ENCODE measurements at regions not wholly inside any gene's neighbourhood (a gene's known extent, or its start where the extent isn't known, plus 50 kb on each side); places are given as distances from the start of the nearest gene placed in this dataset.

DNA sequence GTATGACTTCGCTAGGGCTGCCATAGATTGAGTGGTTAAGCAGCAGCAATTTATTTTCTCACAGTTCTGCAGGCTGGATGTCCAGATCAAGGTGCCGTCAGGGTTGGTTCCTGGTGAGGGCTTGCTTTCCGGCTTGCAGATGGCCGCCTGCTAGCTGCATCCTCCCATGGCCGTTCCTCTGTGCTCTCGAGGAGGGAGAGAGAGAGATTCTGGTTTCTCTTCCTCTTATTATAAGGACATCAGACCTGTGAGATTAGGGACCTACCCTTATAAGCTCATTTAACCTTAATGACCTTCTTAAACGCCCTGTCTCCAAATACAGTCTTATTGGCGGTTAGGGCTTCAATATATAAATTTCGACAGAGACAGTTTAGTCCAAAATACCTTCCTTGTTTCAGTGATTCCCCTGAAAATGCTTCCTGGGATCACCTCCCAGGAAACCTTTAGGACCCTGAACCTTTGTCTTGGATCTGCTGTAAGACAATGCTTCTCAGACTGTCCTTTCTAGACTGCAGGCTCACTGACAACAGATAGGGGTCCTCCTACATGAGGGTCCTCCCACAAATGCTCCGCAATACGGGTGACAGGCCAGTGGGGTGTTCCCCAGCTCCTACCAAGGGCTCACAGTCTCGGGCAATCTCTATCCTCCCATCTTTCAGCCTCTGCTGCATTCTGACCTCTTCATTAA is 82.5 kb upstream of the BAIAP2L1 start:
- H3K4me1 Mint-ChIP-seq: no peaks in the 10 kb centered on the region
- H3K27ac ChIP-seq (ENCODE audit: low read depth, low read length): no peak overlapping the region
- H3K9me3 Mint-ChIP-seq: peaks cover 18% of the 10 kb centered on the region
- H3K9me3 ChIP-seq (ENCODE audit: control insufficient read depth, low read length): peaks cover 8% of the 10 kb centered on the region
- H3K9ac ChIP-seq (ENCODE audit: extremely low read depth, low read length, poor library complexity, severe bottlenecking): no peak overlapping the region
- WGBS, 2 experiments (ENCODE audit: insufficient coverage in 1 of 2, insufficient read length in 1 of 2): 88 to 92% methylated on average over 11 to 12 of the region's 12 CpGs
- no peaks in the 10 kb centered on the region for H3K27me3 ChIP-seq (ENCODE audit: control insufficient read depth, insufficient read depth, low read length, poor library complexity, severe bottlenecking)
- no peaks in the 10 kb centered on the region for H3K4me1 ChIP-seq (ENCODE audit: control insufficient read depth, insufficient read depth, low read length)
- no peak overlapping the region for H3K27ac Mint-ChIP-seq
- no peaks in the 10 kb centered on the region for H3K36me3 Mint-ChIP-seq (ENCODE audit: low read depth)
- DNase-seq: no peak
- H3K36me3 ChIP-seq (ENCODE audit: control insufficient read depth, insufficient read depth, low read length): no peaks in the 10 kb centered on the region
- no peak overlapping the region for H3K4me3 Mint-ChIP-seq
- TF ChIP-seq, protein P1, sequence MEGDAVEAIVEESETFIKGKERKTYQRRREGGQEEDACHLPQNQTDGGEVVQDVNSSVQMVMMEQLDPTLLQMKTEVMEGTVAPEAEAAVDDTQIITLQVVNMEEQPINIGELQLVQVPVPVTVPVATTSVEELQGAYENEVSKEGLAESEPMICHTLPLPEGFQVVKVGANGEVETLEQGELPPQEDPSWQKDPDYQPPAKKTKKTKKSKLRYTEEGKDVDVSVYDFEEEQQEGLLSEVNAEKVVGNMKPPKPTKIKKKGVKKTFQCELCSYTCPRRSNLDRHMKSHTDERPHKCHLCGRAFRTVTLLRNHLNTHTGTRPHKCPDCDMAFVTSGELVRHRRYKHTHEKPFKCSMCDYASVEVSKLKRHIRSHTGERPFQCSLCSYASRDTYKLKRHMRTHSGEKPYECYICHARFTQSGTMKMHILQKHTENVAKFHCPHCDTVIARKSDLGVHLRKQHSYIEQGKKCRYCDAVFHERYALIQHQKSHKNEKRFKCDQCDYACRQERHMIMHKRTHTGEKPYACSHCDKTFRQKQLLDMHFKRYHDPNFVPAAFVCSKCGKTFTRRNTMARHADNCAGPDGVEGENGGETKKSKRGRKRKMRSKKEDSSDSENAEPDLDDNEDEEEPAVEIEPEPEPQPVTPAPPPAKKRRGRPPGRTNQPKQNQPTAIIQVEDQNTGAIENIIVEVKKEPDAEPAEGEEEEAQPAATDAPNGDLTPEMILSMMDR (conservative IDR thresholded peaks at IDR 0.05): peak; percentile 52
- no peaks in the 10 kb centered on the region for H3K27me3 Mint-ChIP-seq (ENCODE audit: insufficient read depth)
- H3K4me3 ChIP-seq (ENCODE audit: low read length): no peak overlapping the region

DNA sequence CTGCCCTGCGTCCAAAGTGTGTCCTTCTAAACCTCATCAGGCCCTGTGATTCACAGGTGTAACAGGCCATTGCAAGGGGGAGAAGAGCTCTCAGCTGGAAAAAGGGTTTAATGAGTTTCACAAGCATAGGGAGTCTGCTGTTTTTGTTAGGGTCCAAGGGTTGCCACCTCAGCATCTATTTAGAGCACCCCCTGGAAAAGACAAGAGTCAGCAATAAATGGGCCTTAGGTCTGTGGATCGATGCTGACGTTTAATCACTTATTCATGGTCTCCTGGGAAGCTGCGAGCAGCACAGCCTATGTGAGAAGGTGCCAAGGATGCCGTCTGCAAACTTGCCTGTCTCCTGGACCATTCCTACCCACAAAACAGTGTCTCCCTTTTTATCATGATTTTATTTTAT is 78.4 kb upstream of the BAIAP2L1 start:
- no peak for DNase-seq
- no peak overlapping the region for H3K27ac Mint-ChIP-seq
- H3K4me1 Mint-ChIP-seq: peaks cover 4% of the 10 kb centered on the region
- H3K36me3 ChIP-seq (ENCODE audit: control insufficient read depth, insufficient read depth, low read length): no peaks in the 10 kb centered on the region
- no peaks in the 10 kb centered on the region for H3K36me3 Mint-ChIP-seq (ENCODE audit: low read depth)
- no peaks in the 10 kb centered on the region for H3K27me3 ChIP-seq (ENCODE audit: control insufficient read depth, insufficient read depth, low read length, poor library complexity, severe bottlenecking)
- no peak overlapping the region for H3K4me3 ChIP-seq (ENCODE audit: low read length)
- H3K9ac ChIP-seq (ENCODE audit: extremely low read depth, low read length, poor library complexity, severe bottlenecking): no peak overlapping the region
- H3K27ac ChIP-seq (ENCODE audit: low read depth, low read length): no peak overlapping the region
- peaks cover 8% of the 10 kb centered on the region for H3K9me3 ChIP-seq (ENCODE audit: control insufficient read depth, low read length)
- WGBS, 2 experiments (ENCODE audit: insufficient coverage in 1 of 2, insufficient read length in 1 of 2): 89 to 97% methylated on average over 3 to 5 of the region's 5 CpGs
- H3K4me1 ChIP-seq (ENCODE audit: control insufficient read depth, insufficient read depth, low read length): no peaks in the 10 kb centered on the region
- peaks cover 18% of the 10 kb centered on the region for H3K9me3 Mint-ChIP-seq
- no peak overlapping the region for H3K4me3 Mint-ChIP-seq
- TF ChIP-seq, protein P1 (conservative IDR thresholded peaks at IDR 0.05): no peak
- peaks cover 9% of the 10 kb centered on the region for H3K27me3 Mint-ChIP-seq (ENCODE audit: insufficient read depth)

DNA sequence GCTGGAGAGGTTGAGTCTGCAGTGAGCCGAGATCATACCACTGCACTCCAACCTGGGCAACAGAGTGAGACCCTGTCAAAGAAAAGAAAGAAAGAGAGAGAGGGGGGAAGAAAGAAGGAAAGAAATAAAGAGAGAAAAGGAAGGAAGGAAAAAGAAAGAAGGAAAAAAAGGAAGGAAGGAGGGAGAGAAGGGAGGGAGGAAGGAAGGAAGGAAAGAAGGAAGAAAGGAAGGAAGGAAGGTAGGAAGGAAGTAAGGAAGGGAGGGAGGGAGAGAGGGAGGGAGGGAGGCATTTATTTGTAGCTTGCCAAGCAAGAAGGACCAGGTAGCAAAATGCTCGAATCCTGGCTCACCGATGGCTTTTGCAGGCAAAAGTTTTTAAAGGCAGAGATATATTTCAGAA is 74.5 kb upstream of the BAIAP2L1 start:
- H3K4me3 ChIP-seq (ENCODE audit: low read length): no peak overlapping the region
- H3K36me3 Mint-ChIP-seq (ENCODE audit: low read depth): no peaks in the 10 kb centered on the region
- H3K36me3 ChIP-seq (ENCODE audit: control insufficient read depth, insufficient read depth, low read length): no peaks in the 10 kb centered on the region
- H3K9ac ChIP-seq (ENCODE audit: extremely low read depth, low read length, poor library complexity, severe bottlenecking): no peak overlapping the region
- peaks cover 4% of the 10 kb centered on the region for H3K9me3 ChIP-seq (ENCODE audit: control insufficient read depth, low read length)
- H3K4me1 Mint-ChIP-seq: peaks cover 7% of the 10 kb centered on the region
- peaks cover 5% of the 10 kb centered on the region for H3K9me3 Mint-ChIP-seq
- TF ChIP-seq, protein P1 (conservative IDR thresholded peaks at IDR 0.05): no peak
- H3K27ac Mint-ChIP-seq: no peak overlapping the region
- 92 to 95% methylated on average over 2 to 3 of the region's 3 CpGs for WGBS, 2 experiments (ENCODE audit: insufficient coverage in 1 of 2, insufficient read length in 1 of 2)
- no peak overlapping the region for H3K4me3 Mint-ChIP-seq
- no peaks in the 10 kb centered on the region for H3K4me1 ChIP-seq (ENCODE audit: control insufficient read depth, insufficient read depth, low read length)
- no peak overlapping the region for H3K27ac ChIP-seq (ENCODE audit: low read depth, low read length)
- DNase-seq: no peak
- peaks cover 18% of the 10 kb centered on the region for H3K27me3 Mint-ChIP-seq (ENCODE audit: insufficient read depth)
- no peaks in the 10 kb centered on the region for H3K27me3 ChIP-seq (ENCODE audit: control insufficient read depth, insufficient read depth, low read length, poor library complexity, severe bottlenecking)
